Skeletal muscle satellite cell (primary cell): ENCODE measurements at regions not wholly inside any gene's neighbourhood (a gene's known extent, or its start where the extent isn't known, plus 50 kb on each side); places are given as distances from the start of the nearest gene placed in this dataset.

Experiments
- H3K27me3 ChIP-seq: 2 replicates; pipeline ENCODE4 v1.7.0; 2013; ENCODE audit warnings: low read length; ENCODE audit not compliant: control insufficient read depth, insufficient read depth
- H3K36me3 ChIP-seq: 2 replicates; pipeline ENCODE4 v1.7.0; 2013; ENCODE audit warnings: mild to moderate bottlenecking, control low read depth, low read length; ENCODE audit not compliant: insufficient read depth
- H3K4me1 ChIP-seq: 2 replicates; pipeline ENCODE4 v1.7.0; 2013; ENCODE audit warnings: low read length; ENCODE audit not compliant: control insufficient read depth, insufficient read depth
- H3K4me2 ChIP-seq: 2 replicates; pipeline ENCODE4 v1.7.0; 2013; ENCODE audit warnings: mild to moderate bottlenecking, low read length
- H3K4me3 ChIP-seq: 2 replicates; pipeline ENCODE4 v1.7.0; 2013; ENCODE audit warnings: low read length
- H3K9ac ChIP-seq: 2 replicates; pipeline ENCODE4 v1.7.0; 2013; ENCODE audit warnings: mild to moderate bottlenecking, low read depth, low read length, moderate library complexity
- H3K9me3 ChIP-seq: replicated peaks from 2 replicates; pipeline ENCODE4 v1.7.0; 2013; ENCODE audit warnings: mild to moderate bottlenecking, control low read depth, low read length

DNA sequence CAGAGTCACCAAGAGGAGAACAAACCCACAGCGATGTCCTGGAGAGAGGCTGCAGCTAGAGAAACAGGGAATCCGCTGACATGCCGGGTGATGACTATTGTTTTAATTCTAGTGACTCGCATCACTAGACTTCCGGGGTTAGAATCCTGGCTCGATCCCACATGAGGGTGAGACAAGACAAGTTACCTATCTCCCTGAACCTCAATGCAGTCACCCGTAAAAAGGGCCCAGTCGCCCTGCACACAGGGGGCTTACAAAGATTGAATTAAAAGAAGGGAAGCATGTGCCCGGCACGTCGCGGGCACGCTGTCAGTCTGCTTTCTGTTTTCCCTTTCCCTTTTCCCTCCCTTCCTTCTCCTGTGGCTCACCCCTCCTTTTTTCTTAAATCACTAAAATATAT is 212.9 kb upstream of the FOXF1 start:
- peaks cover 56% of the 10 kb centered on the region for H3K27me3 ChIP-seq
- no peaks in the 10 kb centered on the region for H3K9me3 ChIP-seq
- no peak overlapping the region for H3K4me3 ChIP-seq
- no peaks in the 10 kb centered on the region for H3K4me1 ChIP-seq
- H3K9ac ChIP-seq = no peak overlapping the region
- no peak overlapping the region for H3K4me2 ChIP-seq
- H3K36me3 ChIP-seq = no peaks in the 10 kb centered on the region

DNA sequence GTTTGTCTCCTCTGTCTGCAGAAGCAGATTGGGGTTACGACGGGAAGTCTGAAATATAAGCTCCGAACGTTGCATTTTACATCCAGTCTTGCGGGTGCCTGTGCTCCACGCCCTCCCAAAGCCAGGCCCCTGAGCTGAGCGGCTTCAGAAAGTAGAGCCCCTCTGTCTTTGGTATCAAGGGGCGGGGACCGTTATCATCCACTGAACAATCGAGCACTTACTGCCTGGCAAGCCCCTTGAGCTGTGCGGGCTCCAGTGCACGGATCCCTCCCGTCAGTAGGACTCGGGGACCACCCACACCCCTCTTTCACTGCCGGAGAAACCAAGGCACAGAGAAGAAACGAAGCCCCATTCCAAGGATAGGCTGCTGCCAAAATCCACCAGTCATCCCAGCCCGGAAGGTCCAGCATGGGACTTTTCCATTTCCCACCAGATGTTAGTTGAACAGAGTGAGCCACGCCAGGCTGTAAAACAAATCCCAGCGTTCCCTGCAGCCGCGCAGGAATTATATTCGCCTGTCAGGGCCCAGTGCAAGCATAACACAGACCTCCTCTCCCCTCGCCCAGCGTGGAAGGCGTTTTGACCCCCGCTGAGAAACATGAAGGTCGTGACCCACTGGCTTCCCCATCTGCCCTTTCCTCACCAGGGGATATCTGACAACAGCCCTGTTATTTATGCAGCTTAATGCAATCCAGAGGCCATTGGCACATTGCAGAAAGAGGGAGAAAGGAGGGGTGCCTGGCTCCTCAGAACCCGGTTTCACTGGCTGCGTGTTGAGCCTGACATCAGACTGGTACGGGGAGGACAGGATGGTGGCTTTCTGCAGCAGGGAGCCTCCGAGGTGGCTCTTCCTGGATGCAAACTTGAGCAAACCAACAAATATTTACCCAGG is 212.2 kb upstream of the FOXF1 start:
- Histone ChIP-seq H3K9me3 (no peaks in the 10 kb centered on the region), H3K9ac (no peak overlapping the region), H3K4me3 (no peak overlapping the region), H3K36me3 (no peaks in the 10 kb centered on the region), H3K4me2 (no peak overlapping the region), H3K27me3 (peaks cover 51% of the 10 kb centered on the region), H3K4me1 (no peaks in the 10 kb centered on the region)

DNA sequence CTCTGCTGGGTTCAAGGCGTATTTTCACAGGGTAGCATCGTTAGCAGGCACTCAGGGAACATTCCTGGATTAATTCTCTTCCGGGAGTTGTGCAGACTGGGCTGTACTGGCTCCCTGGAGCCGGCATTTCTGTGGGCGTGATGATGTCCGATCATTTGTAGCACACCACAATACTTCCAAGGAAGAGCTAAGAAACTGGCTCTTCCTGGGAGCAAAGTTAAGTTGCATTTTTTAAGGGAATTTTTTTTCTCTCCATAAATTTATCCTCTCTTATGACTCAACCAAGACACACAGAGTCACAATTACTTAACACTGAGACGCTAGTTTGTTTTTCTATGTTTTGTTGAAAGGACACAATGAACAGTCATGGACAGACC is 211.6 kb upstream of the FOXF1 start:
- Histone ChIP-seq H3K9me3 (no peaks in the 10 kb centered on the region), H3K36me3 (no peaks in the 10 kb centered on the region), H3K4me2 (no peak overlapping the region), H3K9ac (no peak overlapping the region), H3K4me1 (no peaks in the 10 kb centered on the region), H3K27me3 (peaks cover 51% of the 10 kb centered on the region), H3K4me3 (no peak overlapping the region)

DNA sequence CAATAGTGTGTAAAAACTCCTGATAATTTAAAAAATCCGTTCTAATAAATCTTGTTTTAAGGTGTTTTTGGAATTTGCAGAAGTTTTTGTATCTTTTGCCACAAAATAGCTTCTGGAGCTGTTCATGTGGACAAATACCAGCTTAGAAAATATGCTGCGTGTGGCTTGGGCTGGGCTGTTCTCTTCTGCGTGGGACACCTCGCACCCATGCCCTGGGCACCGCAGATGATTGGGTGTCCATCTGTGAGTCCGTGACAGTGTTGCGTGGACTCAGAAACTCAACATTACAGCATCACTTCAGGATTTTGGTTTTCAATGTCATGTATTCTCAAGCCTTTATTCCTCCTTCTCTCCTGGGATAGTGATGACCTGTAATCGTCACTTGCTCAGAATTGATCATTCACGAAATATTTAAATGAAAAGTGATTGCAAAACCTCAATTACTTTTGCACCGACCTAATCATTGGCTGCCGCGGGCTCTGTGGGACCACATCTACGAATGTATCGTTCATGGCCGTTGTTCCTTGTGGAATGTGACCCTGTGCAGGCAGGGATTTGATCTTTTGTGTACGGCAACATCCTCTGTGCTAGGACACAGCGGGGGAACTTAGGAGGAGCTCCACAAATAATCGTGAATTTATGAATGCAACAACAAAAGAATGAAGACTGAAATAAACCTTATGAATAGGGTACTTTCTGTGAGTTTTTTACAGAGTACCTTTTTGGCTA is 210.3 kb upstream of the FOXF1 start:
- Histone ChIP-seq H3K4me1 (no peaks in the 10 kb centered on the region), H3K9me3 (no peaks in the 10 kb centered on the region), H3K9ac (no peak overlapping the region), H3K4me3 (no peak overlapping the region), H3K27me3 (peaks cover 55% of the 10 kb centered on the region), H3K4me2 (no peak overlapping the region), H3K36me3 (no peaks in the 10 kb centered on the region)

DNA sequence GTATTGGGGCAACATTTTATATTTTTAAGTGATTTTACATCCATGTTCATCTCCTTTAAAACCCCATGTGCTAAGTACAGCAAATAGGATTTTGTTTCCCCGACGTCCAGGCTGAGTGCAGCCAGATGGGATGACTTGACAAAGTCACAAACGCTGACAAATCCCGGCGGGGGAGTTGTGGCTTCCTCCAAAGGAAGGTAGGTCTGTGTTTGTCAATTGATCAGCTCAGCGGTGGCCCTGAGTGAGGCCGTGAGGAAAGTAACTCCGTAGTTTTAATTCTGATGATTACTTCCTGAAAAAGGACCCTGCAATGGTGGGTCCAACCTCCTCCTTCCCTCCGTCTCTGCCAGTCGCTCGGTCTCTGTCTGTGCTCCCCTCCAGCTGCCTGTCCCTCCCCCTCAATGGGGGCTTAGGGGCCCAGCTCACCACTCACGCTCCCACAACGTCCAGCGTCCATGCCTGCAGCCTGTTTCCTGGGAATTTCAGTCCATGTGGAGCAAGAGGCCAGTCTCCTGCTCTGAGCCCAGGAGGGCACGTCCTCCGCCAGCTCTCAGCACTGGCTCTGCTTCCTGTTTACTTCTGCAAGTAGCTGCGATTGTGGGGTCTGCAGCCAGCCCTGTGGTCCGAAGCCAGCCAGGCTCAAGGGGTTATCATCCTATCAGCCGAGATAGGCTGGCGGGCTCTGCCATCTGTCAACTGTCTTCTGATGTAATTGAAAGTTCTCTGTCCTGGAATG is 209.4 kb upstream of the FOXF1 start:
- no peaks in the 10 kb centered on the region for H3K9me3 ChIP-seq
- no peaks in the 10 kb centered on the region for H3K36me3 ChIP-seq
- H3K4me1 ChIP-seq = no peaks in the 10 kb centered on the region
- H3K4me3 ChIP-seq = no peak overlapping the region
- H3K27me3 ChIP-seq = peaks cover 55% of the 10 kb centered on the region
- H3K4me2 ChIP-seq = no peak overlapping the region
- H3K9ac ChIP-seq = no peak overlapping the region

DNA sequence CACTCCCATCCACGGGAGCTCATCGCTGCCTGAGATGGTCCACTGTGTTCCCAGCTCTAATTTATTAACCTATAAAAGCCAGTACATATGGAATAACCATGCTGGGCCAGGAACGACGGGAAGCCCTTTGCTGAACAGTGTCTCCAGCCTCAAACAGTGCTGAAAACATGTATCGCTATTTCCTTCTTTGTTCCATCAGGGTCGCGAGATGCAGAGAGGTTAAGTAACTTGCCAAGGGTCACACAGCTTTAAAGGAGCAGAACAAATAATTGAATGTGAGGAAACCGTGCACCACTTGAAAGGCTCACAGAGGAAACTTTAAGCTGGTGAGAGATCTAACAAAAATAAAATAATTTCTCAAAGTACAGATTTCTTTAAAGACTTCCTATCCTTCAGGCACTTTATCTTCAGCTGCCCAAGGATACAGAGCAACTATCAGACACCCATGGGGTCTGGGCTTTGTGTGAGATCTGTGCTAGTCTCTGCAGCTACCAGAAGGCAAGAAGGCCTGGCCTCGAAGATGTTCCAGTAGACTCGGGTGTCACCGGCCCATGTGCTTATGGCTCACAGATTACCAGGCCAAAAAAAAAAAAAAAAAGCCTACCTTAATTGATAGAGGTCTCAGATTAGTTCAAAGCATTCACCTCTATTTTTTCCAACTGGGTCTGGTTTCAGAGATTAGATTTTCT is 207.8 kb upstream of the FOXF1 start:
- H3K9ac ChIP-seq = no peak overlapping the region
- no peak overlapping the region for H3K4me2 ChIP-seq
- H3K36me3 ChIP-seq = no peaks in the 10 kb centered on the region
- H3K27me3 ChIP-seq = peaks cover 47% of the 10 kb centered on the region
- H3K9me3 ChIP-seq = no peaks in the 10 kb centered on the region
- H3K4me3 ChIP-seq = no peak overlapping the region
- H3K4me1 ChIP-seq = no peaks in the 10 kb centered on the region

DNA sequence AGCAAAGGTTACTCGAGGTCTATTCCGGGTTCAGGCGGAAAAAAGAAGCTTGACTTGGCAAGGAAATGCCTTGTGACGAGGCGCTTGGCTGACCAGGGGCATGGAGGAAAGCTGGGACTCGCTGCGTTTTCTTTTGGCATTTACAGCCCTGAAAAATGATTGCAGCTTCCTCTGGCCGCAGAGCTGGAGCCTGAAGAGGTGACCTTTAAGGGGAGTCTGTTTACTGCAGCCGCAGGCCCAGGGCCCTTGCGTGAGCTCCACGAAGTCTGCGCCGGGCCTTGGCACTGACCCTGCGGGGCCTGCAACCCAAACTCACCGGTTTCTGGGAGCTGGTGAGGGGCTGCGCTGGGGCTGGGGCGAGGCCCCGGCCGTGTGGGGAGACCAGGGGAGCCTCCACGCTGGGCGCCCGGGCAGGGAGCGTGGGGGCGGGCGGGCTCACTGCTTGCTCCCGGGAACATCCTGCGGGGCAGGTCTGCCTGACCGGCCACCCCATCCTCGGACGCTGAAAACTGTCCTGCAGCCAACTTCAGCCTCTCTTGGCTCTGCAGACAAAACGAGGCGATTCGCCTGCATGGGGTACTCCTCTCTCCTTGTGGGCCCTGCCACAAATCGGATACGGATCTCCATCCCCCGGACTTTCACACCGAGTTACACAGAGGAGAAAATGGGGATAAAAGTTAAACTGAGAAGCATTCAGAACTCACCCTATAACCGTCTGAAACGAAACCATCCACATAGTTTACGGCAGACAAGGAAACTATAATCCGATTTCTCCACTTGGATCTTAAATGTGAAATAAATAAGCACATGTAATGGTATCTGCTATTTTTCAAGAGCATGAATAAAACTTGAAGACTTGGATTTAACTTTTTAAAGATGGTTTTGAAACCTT is 206.3 kb upstream of the FOXF1 start:
- H3K4me3 ChIP-seq = no peak overlapping the region

DNA sequence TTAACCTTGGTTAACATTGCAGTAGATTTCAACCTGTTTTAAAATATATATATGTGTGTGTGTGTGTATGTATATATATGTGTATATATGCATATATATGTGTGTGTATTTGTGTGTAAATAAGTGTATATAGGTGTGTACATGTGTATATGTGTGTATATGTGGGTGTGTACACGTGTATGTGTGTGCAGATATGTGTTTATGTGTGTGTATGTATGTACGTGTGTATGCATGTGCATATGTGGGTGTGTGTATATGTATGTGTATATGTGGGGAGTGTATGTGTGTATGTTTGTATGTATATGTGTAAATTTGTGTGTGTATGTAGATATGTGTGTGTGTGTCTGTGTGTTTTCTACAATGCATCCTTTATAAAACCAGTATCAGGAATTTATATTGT is 205.5 kb upstream of the FOXF1 start:
- Histone ChIP-seq H3K9ac (no peak overlapping the region), H3K4me3 (no peak overlapping the region), H3K27me3 (peaks cover 26% of the 10 kb centered on the region), H3K4me1 (no peaks in the 10 kb centered on the region), H3K9me3 (no peaks in the 10 kb centered on the region), H3K36me3 (no peaks in the 10 kb centered on the region), H3K4me2 (no peak overlapping the region)

More for the DNA sequence above, 206.3 kb upstream of the FOXF1 start:
- no peaks in the 10 kb centered on the region for H3K36me3 ChIP-seq
- no peak overlapping the region for H3K4me2 ChIP-seq
- peaks cover 33% of the 10 kb centered on the region for H3K27me3 ChIP-seq
- no peaks in the 10 kb centered on the region for H3K9me3 ChIP-seq
- no peaks in the 10 kb centered on the region for H3K4me1 ChIP-seq
- no peak overlapping the region for H3K9ac ChIP-seq

DNA sequence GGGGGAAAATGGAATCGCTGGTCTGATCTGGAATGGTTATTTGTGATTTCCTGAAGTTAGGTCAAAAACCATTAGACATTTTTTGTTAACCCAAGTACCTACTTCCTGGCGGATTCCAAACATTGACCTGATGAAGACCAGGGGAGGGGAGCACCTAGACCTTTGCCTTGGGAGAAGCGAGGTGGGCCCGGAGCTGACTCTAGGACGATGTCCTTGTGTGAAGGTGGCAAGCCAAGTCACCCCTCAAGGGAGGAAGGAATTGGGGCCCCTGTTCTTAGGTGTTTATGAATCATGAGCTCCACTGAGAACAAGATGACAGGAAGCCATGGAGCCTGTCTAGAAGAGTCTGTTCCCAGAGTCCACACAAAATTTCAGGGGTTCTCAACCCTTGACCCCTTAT is 204.9 kb upstream of the FOXF1 start:
- Histone ChIP-seq H3K9ac (no peak overlapping the region), H3K27me3 (peaks cover 20% of the 10 kb centered on the region), H3K9me3 (no peaks in the 10 kb centered on the region), H3K36me3 (no peaks in the 10 kb centered on the region), H3K4me1 (no peaks in the 10 kb centered on the region), H3K4me2 (no peak overlapping the region), H3K4me3 (no peak overlapping the region)

DNA sequence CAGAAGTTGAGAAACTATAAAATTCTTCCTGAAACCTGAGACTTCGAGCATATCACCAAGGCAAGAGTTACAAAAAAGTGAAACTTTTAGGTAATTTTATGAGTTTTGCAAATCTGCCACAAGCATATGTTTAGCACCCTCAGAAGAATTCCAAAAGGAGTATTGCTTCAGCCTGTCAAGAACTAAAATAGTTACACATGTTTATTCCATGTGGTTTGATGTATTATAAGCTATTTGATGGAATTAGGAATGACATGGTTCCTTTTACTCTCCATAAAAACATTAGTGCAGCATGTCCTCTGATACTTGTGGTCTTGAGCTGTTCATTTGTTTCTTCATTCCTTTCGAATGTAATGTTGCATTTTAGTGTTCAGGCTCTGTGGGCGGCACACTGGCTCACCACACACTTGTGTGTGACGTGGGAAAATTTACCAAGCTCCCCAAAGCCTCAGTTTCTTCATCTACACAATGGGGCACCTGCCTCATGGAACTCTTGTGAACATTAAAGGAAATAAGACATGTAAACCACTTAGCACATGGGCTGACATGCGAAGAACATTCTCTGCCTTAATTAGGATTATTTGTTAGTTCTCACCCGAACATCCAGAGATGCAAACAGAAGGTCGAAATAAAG is 204.2 kb upstream of the FOXF1 start:
- no peak overlapping the region for H3K4me2 ChIP-seq
- peaks cover 15% of the 10 kb centered on the region for H3K27me3 ChIP-seq

More for the DNA sequence above, 204.2 kb upstream of the FOXF1 start:
- H3K9ac ChIP-seq = no peak overlapping the region
- no peaks in the 10 kb centered on the region for H3K4me1 ChIP-seq
- H3K4me3 ChIP-seq = no peak overlapping the region
- H3K36me3 ChIP-seq = no peaks in the 10 kb centered on the region
- H3K9me3 ChIP-seq = no peaks in the 10 kb centered on the region
